DOHH2 (cell line): ENCODE measurements at regions not wholly inside any gene's neighbourhood (a gene's known extent, or its start where the extent isn't known, plus 50 kb on each side); places are given as distances from the start of the nearest gene placed in this dataset.
"Not testable (repeated sequence)": the region's sequence is repeated elsewhere in the genome, so short reads cannot be mapped to it uniquely, and the experiment has no call there.

ENCODE experiments used
- H3F3A ChIP-seq: fragments of 200-600 bp; sonication (generic), shearing (Covaris generic); 2 replicates; pipeline ENCODE4 v1.6.0; 2016; ENCODE audit warnings: antibody characterized with exemption, mild to moderate bottlenecking; ENCODE audit not compliant: control insufficient read depth, insufficient read depth
- H3K27ac ChIP-seq: fragments of 200-600 bp; sonication (generic); 2 replicates; pipeline ENCODE4 v1.5.1; 2014; ENCODE audit warnings: low read depth, mild to moderate bottlenecking, low read length, moderate library complexity
- H3K27me3 ChIP-seq: fragments of 200-600 bp; sonication (generic); 2 replicates; pipeline ENCODE4 v1.6.1; 2014; ENCODE audit warnings: mild to moderate bottlenecking, low read length, mixed read lengths; ENCODE audit not compliant: control insufficient read depth
- H3K36me3 ChIP-seq: fragments of 200-600 bp; sonication (generic); 2 replicates; pipeline ENCODE4 v1.6.1; 2014; ENCODE audit warnings: mild to moderate bottlenecking, low read length, moderate library complexity, mixed read lengths; ENCODE audit not compliant: control insufficient read depth
- H3K4me1 ChIP-seq: fragments of 200-600 bp; sonication (generic); 2 replicates; pipeline ENCODE4 v1.6.1; 2014; ENCODE audit warnings: mild to moderate bottlenecking, low read length, mixed read lengths; ENCODE audit not compliant: control insufficient read depth
- H3K4me2 ChIP-seq: fragments of 200-600 bp; sonication (generic); 2 replicates; pipeline ENCODE4 v1.6.0; 2014; ENCODE audit warnings: mild to moderate bottlenecking, low read length, moderate library complexity
- H3K4me3 ChIP-seq: fragments of 200-600 bp; sonication (generic); 2 replicates; pipeline ENCODE4 v1.5.1; 2014; ENCODE audit warnings: mild to moderate bottlenecking, low read length, mixed read lengths
- H3K79me2 ChIP-seq: fragments of 200-600 bp; sonication (generic); 2 replicates; pipeline ENCODE4 v1.6.1; 2014; ENCODE audit warnings: mild to moderate bottlenecking, low read length, mixed read lengths; ENCODE audit not compliant: control insufficient read depth
- H3K9me2 ChIP-seq: fragments of 200-600 bp; sonication (generic); replicated peaks from 2 replicates; pipeline ENCODE4 v1.6.1; 2014; ENCODE audit warnings: mild to moderate bottlenecking, low read length, mixed read lengths; ENCODE audit not compliant: control insufficient read depth
- H3K9me3 ChIP-seq: fragments of 200-600 bp; sonication (generic); 2 replicates; pipeline ENCODE4 v1.6.1; 2014; ENCODE audit warnings: antibody characterized with exemption, low read length, mixed read lengths; ENCODE audit not compliant: control insufficient read depth, insufficient read depth
- H4K20me1 ChIP-seq: fragments of 200-600 bp; sonication (generic); 2 replicates; pipeline ENCODE4 v1.6.0; 2014; ENCODE audit warnings: low read depth, mild to moderate bottlenecking, antibody characterized with exemption, low read length, moderate library complexity; ENCODE audit not compliant: control insufficient read depth, insufficient read depth
- CTCF ChIP-seq: fragments of 200-600 bp; sonication (generic); IDR thresholded peaks from one replicate; pipeline ENCODE4 v1.5.1; 2014; ENCODE audit warnings: antibody characterized with exemption, mild to moderate bottlenecking, low read depth, low read length; ENCODE audit not compliant: poor library complexity, severe bottlenecking
- EZH2phosphoT487 ChIP-seq: fragments of 200-600 bp; sonication (generic); IDR thresholded peaks from 2 replicates; pipeline ENCODE4 v1.6.1; 2017; ENCODE audit warnings: borderline replicate concordance, mild to moderate bottlenecking, antibody characterized with exemption, low read length, moderate library complexity, mixed read lengths

- peaks cover 2% of the 10 kb centered on the region; the same call in 1 of the 2 replicates for H3K9me3 ChIP-seq
- TF ChIP-seq CTCF (no peak), EZH2phosphoT487 (no peak)
- H3K4me3 ChIP-seq, result no peak overlapping the region
- H3K27me3 ChIP-seq, result no peaks in the 10 kb centered on the region
- H3K36me3 ChIP-seq, result no peaks in the 10 kb centered on the region
- H3K4me2 ChIP-seq, result no peak overlapping the region
- no peaks in the 10 kb centered on the region for H4K20me1 ChIP-seq
- H3F3A ChIP-seq, result no peaks in the 10 kb centered on the region
- H3K27ac ChIP-seq, result no peak overlapping the region
- no peaks in the 10 kb centered on the region for H3K9me2 ChIP-seq
- H3K79me2 ChIP-seq, result no peaks in the 10 kb centered on the region
- no peaks in the 10 kb centered on the region for H3K4me1 ChIP-seq
These were observed 748.5 kb upstream of the MBL2 start for GRCh38 chr10:53521046-53521445.

GRCh38 chr10:53508197-53508596 is 735.6 kb upstream of the MBL2 start:
- H3K4me2 ChIP-seq, result no peak overlapping the region
- H3K4me3 ChIP-seq, result no peak overlapping the region
- H3K27me3 ChIP-seq, result no peaks in the 10 kb centered on the region
- H3K9me2 ChIP-seq, result no peaks in the 10 kb centered on the region
- TF ChIP-seq CTCF, result no peak
- TF ChIP-seq EZH2phosphoT487, result no peak
- no peak overlapping the region for H3K27ac ChIP-seq
- H4K20me1 ChIP-seq, result no peaks in the 10 kb centered on the region
- no peaks in the 10 kb centered on the region for H3F3A ChIP-seq
- H3K9me3 ChIP-seq, result no peaks in the 10 kb centered on the region
- H3K4me1 ChIP-seq, result no peaks in the 10 kb centered on the region
- no peaks in the 10 kb centered on the region for H3K36me3 ChIP-seq
- H3K79me2 ChIP-seq, result no peaks in the 10 kb centered on the region

GRCh38 chr10:53504492-53504891 is 731.9 kb upstream of the MBL2 start:
- H3K36me3 ChIP-seq, H3F3A ChIP-seq, H3K9me2 ChIP-seq, H3K4me1 ChIP-seq, H3K79me2 ChIP-seq, H3K27me3 ChIP-seq, H3K4me2 ChIP-seq, H3K27ac ChIP-seq, H3K9me3 ChIP-seq, H3K4me3 ChIP-seq, H4K20me1 ChIP-seq: not testable (repeated sequence)

DNA sequence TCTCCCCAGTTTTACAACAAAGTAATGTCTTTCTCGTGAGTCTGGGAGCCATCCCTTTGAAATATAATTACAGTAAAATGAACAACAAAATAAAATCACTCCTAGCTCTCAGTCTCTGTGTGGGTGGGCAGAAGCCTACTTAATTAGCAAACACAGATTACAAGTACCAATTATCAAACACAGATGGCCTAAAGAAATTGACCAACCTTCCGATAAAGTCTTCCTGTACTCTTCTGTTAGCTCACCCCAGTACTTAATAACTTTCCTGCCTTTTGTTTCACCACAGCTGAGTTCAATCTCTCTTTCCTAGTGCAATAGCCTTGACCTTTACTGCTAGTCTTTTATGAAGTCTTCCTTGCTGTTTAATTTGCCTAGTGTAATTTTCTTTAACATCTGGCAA is 719.2 kb upstream of the MBL2 start:
- TF ChIP-seq CTCF, result no peak
- TF ChIP-seq EZH2phosphoT487, result no peak
- Histone ChIP-seq H4K20me1 (no peaks in the 10 kb centered on the region), H3K4me1 (no peaks in the 10 kb centered on the region), H3K27ac (no peak overlapping the region), H3K4me2 (no peak overlapping the region), H3K36me3 (no peaks in the 10 kb centered on the region), H3K27me3 (no peaks in the 10 kb centered on the region), H3K4me3 (no peak overlapping the region), H3K79me2 (no peaks in the 10 kb centered on the region), H3K9me2 (no peaks in the 10 kb centered on the region), H3F3A (no peaks in the 10 kb centered on the region), H3K9me3 (peaks cover 3% of the 10 kb centered on the region; the same call in 1 of the 2 replicates)
